ENCODE measurements at regions not wholly inside any gene's neighbourhood (a gene's known extent, or its start where the extent isn't known, plus 50 kb on each side); places are given as distances from the start of the nearest gene placed in this dataset.

DNA sequence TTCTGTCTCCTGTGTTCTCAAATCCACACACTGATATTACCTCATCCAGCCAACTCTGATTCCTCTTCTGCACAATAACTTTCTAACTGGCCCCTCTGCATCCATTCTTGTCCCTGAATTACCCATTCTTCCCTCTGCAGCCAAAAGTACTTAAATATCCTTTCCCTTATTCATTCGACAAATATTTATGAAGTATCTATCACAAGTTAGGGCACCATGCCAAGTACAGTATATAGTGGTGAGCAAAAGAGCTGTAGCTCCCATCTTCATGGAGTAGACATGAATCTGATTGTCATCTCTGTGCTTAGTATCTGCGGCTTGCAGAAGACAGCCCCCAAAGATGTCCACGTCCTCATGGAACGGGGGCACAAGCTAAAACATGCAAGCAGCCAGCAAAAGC is 316.8 kb downstream of the SETD4 start:
- no peak for TF ChIP-seq CTCF (IDR thresholded peaks at IDR 0.05; ENCODE audit: extremely low read depth in 1 of 2, insufficient read depth in 1 of 2, low read depth in 1 of 2, low read length in 2 of 2)
- no peak for TF ChIP-seq JUN (IDR thresholded peaks at IDR 0.05; ENCODE audit: borderline replicate concordance, insufficient read depth, insufficient read length, low read depth)
- TF ChIP-seq POLR2A (IDR thresholded peaks at IDR 0.05; ENCODE audit: low read depth, low read length), result no peak
- no peak for TF ChIP-seq GATA2 (IDR thresholded peaks at IDR 0.05; ENCODE audit: insufficient read depth, insufficient read length, low read depth, low read length)

All from endothelial cell of umbilical vein (primary cell).